Smooth muscle cell (in vitro differentiated cells): ENCODE measurements at regions not wholly inside any gene's neighbourhood (a gene's known extent, or its start where the extent isn't known, plus 50 kb on each side); places are given as distances from the start of the nearest gene placed in this dataset.

ENCODE experiments used
- DNase-seq: peaks from one replicate; lab custom pipeline; 2025; ENCODE audit not compliant: unreplicated experiment; lab: John Stamatoyannopoulos, UW
- H2AFZ ChIP-seq: fragments of 200-600 bp; sonication (generic); 2 replicates; pipeline ENCODE4 v1.6.0; 2016; ENCODE audit warnings: antibody characterized with exemption, low read depth, mild to moderate bottlenecking
- H3F3A ChIP-seq: fragments of 200-600 bp; sonication (generic); 2 replicates; pipeline ENCODE4 v1.6.0; 2017; ENCODE audit warnings: antibody characterized with exemption, low read depth
- H3K27ac ChIP-seq: fragments of 200-600 bp; sonication (generic); 2 replicates; pipeline ENCODE4 v1.5.1; 2016; ENCODE audit warnings: low read depth, mild to moderate bottlenecking
- H3K27me3 ChIP-seq: fragments of 200-600 bp; sonication (generic); 2 replicates; pipeline ENCODE4 v1.6.1; 2016; ENCODE audit warnings: low read depth, mild to moderate bottlenecking
- H3K36me3 ChIP-seq: fragments of 200-600 bp; sonication (generic); 2 replicates; pipeline ENCODE4 v1.5.1; 2016; ENCODE audit warnings: low read depth
- H3K4me1 ChIP-seq: fragments of 200-600 bp; sonication (generic); 2 replicates; pipeline ENCODE4 v1.5.1; 2016; ENCODE audit warnings: low read depth
- H3K4me2 ChIP-seq: fragments of 200-600 bp; sonication (generic); 2 replicates; pipeline ENCODE4 v1.6.0; 2016; ENCODE audit warnings: mild to moderate bottlenecking
- H3K4me3 ChIP-seq: fragments of 200-600 bp; sonication (generic); 2 replicates; pipeline ENCODE4 v1.5.1; 2016; ENCODE audit warnings: mild to moderate bottlenecking
- H3K79me2 ChIP-seq: fragments of 200-600 bp; sonication (generic); 2 replicates; pipeline ENCODE4 v1.6.0; 2016; ENCODE audit warnings: low read depth, mild to moderate bottlenecking
- H3K9ac ChIP-seq: fragments of 200-600 bp; sonication (generic); 2 replicates; pipeline ENCODE4 v1.6.0; 2016; ENCODE audit warnings: low read depth
- H3K9me3 ChIP-seq: fragments of 200-600 bp; sonication (generic); replicated peaks from 2 replicates; pipeline ENCODE4 v1.5.1; 2016; ENCODE audit warnings: low read depth
- H4K20me1 ChIP-seq: fragments of 200-600 bp; sonication (generic); 2 replicates; pipeline ENCODE4 v1.6.0; 2016; ENCODE audit warnings: low read depth
- WGBS: methylation state at CpG from one replicate; pipeline ENCODE4 v1.1.7; 2016; ENCODE audit warnings: low lambda C conversion rate; 5-methylcytosine and 5-hydroxymethylcytosine counted together
- TF ChIP-seq, protein P1 (sequence below): fragments of 200-600 bp; sonication (generic); IDR thresholded peaks from 2 replicates; pipeline ENCODE4 v1.5.1; 2017; ENCODE audit warnings: borderline replicate concordance, mild to moderate bottlenecking, antibody characterized with exemption; ENCODE audit not compliant: insufficient read depth, poor library complexity, severe bottlenecking

DNA sequence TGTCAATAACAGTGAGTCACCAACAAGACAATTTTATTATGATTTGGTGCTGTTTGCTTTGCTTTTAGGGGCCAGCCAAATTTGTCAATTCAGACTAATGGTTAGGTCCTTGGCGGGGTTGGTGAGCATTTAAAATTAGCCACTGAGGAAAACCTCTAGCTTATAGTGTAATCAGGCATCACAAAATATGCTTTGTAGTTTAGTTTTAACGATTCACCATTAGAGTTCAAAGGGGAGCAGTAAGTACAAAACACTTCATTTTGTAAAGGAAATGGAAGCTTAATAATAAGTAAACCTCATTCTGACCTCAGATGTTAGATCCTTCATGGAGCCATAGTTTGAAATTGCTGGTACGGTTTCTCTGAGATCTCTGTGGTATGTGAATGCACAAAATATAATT is 218.4 kb upstream of the GOLIM4 start:
- Histone ChIP-seq H3K27ac (no peak overlapping the region), H3F3A (no peaks in the 10 kb centered on the region), H3K4me3 (no peak overlapping the region), H3K9me3 (no peaks in the 10 kb centered on the region), H3K36me3 (no peaks in the 10 kb centered on the region), H4K20me1 (no peaks in the 10 kb centered on the region), H3K4me2 (no peak overlapping the region), H3K27me3 (no peaks in the 10 kb centered on the region), H3K79me2 (no peaks in the 10 kb centered on the region), H3K4me1 (no peaks in the 10 kb centered on the region), H2AFZ (no peak overlapping the region), H3K9ac (no peak overlapping the region)
- DNase-seq = no peak
- TF ChIP-seq, protein P1, sequence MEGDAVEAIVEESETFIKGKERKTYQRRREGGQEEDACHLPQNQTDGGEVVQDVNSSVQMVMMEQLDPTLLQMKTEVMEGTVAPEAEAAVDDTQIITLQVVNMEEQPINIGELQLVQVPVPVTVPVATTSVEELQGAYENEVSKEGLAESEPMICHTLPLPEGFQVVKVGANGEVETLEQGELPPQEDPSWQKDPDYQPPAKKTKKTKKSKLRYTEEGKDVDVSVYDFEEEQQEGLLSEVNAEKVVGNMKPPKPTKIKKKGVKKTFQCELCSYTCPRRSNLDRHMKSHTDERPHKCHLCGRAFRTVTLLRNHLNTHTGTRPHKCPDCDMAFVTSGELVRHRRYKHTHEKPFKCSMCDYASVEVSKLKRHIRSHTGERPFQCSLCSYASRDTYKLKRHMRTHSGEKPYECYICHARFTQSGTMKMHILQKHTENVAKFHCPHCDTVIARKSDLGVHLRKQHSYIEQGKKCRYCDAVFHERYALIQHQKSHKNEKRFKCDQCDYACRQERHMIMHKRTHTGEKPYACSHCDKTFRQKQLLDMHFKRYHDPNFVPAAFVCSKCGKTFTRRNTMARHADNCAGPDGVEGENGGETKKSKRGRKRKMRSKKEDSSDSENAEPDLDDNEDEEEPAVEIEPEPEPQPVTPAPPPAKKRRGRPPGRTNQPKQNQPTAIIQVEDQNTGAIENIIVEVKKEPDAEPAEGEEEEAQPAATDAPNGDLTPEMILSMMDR = no peak
- 82% methylated on average over 3 of the region's 3 CpGs for WGBS

DNA sequence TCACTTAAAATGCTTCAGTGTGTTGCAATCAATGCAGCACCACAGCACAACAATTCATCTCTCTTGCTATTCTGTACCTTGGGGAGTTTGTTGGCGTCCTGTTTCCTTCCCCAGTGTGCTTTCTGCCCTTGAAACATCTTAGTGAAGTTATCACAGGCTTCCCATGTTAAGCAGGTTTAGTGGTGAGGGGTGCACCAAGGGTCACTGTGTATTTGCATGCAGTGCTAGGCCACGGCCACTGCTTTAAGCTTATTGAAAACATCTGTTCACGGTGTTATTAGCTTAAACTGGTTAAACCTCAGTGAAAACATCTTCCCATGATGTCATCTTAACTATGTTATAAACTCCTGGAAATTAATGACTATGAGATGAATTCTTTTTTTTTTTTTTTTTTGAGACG is 217.3 kb upstream of the GOLIM4 start:
- H3K4me3 ChIP-seq = no peak overlapping the region
- no peak for DNase-seq
- no peaks in the 10 kb centered on the region for H3F3A ChIP-seq
- H3K36me3 ChIP-seq = no peaks in the 10 kb centered on the region
- no peak overlapping the region for H3K27ac ChIP-seq
- no peak overlapping the region for H3K4me2 ChIP-seq
- H3K27me3 ChIP-seq = no peaks in the 10 kb centered on the region
- H3K9ac ChIP-seq = no peak overlapping the region
- H2AFZ ChIP-seq = no peak overlapping the region
- H3K4me1 ChIP-seq = no peaks in the 10 kb centered on the region
- H3K9me3 ChIP-seq = no peaks in the 10 kb centered on the region
- TF ChIP-seq, protein P1 = no peak
- H3K79me2 ChIP-seq = no peaks in the 10 kb centered on the region
- H4K20me1 ChIP-seq = no peaks in the 10 kb centered on the region
- 72% methylated on average over 4 of the region's 4 CpGs for WGBS

DNA sequence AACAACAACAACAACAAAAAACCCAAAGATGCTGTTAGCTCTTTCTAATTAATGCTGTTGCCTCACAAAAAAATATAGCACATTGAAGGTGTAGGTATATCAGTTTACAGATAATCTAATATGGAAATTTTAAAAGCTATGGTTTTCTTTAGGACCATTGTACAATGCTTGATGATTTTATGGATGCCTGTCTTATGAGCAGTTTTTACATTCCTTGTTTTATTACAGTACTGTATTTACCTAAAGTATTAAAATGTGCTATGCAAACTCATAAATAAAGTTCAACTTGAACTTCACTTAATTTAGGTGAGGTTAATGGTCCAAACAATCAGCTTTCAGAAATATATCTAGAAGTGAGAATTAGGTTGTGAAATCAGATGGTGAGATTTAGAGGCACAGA is 212.2 kb upstream of the GOLIM4 start:
- H3K4me3 ChIP-seq = no peak overlapping the region
- no peak overlapping the region for H2AFZ ChIP-seq
- H3K9ac ChIP-seq = no peak overlapping the region
- no peaks in the 10 kb centered on the region for H4K20me1 ChIP-seq
- H3K27me3 ChIP-seq = no peaks in the 10 kb centered on the region
- no peaks in the 10 kb centered on the region for H3K4me1 ChIP-seq
- no peaks in the 10 kb centered on the region for H3F3A ChIP-seq
- no peak overlapping the region for H3K27ac ChIP-seq
- DNase-seq = no peak
- H3K79me2 ChIP-seq = no peaks in the 10 kb centered on the region
- H3K9me3 ChIP-seq = no peaks in the 10 kb centered on the region
- TF ChIP-seq, protein P1 = no peak
- H3K4me2 ChIP-seq = no peak overlapping the region
- H3K36me3 ChIP-seq = no peaks in the 10 kb centered on the region

DNA sequence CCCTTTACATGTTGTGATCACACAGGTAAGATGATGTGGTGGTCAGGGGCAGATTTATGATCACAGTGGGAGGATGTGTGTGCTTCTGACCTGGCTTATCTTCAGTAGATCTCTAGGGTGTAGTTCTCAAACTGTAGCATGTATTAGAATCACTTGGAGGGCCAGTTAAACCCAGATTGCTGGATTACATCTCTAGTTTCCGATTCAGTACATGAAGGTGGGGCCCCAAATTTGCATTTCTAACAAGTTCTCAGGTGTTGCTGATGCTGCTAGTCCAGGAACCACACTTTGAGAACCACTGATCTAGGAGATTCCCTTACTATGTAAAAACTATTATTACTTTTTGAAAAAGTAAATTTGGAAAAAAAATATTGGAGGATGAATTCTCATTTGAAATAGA is 199.3 kb upstream of the GOLIM4 start:
- no peak for DNase-seq
- Histone ChIP-seq H3K79me2 (peaks cover 6% of the 10 kb centered on the region), H3F3A (no peaks in the 10 kb centered on the region)

More for the DNA sequence above, 199.3 kb upstream of the GOLIM4 start:
- TF ChIP-seq, protein P1 = no peak
- Histone ChIP-seq H3K27ac (no peak overlapping the region), H3K36me3 (no peaks in the 10 kb centered on the region), H3K4me2 (no peak overlapping the region), H3K9me3 (no peaks in the 10 kb centered on the region), H3K9ac (no peak overlapping the region), H3K27me3 (no peaks in the 10 kb centered on the region), H2AFZ (no peak overlapping the region), H4K20me1 (no peaks in the 10 kb centered on the region), H3K4me3 (no peak overlapping the region), H3K4me1 (no peaks in the 10 kb centered on the region)
- 65% methylated on average over 1 of the region's 1 CpG for WGBS
